IMR-90 (cell line): ENCODE measurements at regions not wholly inside any gene's neighbourhood (a gene's known extent, or its start where the extent isn't known, plus 50 kb on each side); places are given as distances from the start of the nearest gene placed in this dataset.

Experiments
- CEBPB ChIP-seq: IDR thresholded peaks from 2 replicates; pipeline ENCODE4 v1.6.1; 2012; ENCODE audit warnings: low read depth, low read length, improper control_type of control experiment
- MAFK ChIP-seq: IDR thresholded peaks from 2 replicates; pipeline ENCODE4 v1.6.1; 2012; ENCODE audit warnings: low read depth, low read length, improper control_type of control experiment
- MAZ ChIP-seq: IDR thresholded peaks from 2 replicates; pipeline ENCODE4 v1.6.1; 2012; ENCODE audit warnings: low read depth, mild to moderate bottlenecking, low read length, improper control_type of control experiment, moderate library complexity, borderline replicate concordance
- POLR2A ChIP-seq: IDR thresholded peaks from 2 replicates; pipeline ENCODE4 v1.6.1; 2012; ENCODE audit warnings: mild to moderate bottlenecking, low read depth, low read length
- RAD21 ChIP-seq: IDR thresholded peaks from 2 replicates; pipeline ENCODE4 v1.6.1; 2012; ENCODE audit warnings: low read length, improper control_type of control experiment
- RCOR1 ChIP-seq: IDR thresholded peaks from 2 replicates; pipeline ENCODE4 v1.6.1; 2012; ENCODE audit warnings: mild to moderate bottlenecking, low read length, improper control_type of control experiment; ENCODE audit not compliant: insufficient replicate concordance
- RFX5 ChIP-seq: IDR thresholded peaks from 2 replicates; pipeline ENCODE4 v1.8.0; 2012; ENCODE audit warnings: low read depth, mild to moderate bottlenecking, low read length, moderate library complexity
- SMC3 ChIP-seq: fragments of 150-350 bp; IDR thresholded peaks from 2 replicates; pipeline ENCODE4 v1.6.1; 2016; ENCODE audit warnings: low read depth, mild to moderate bottlenecking, antibody characterized with exemption, low read length, moderate library complexity
- TF ChIP-seq, protein P1 (sequence below): conservative IDR thresholded peaks from 2 replicates; pipeline ENCODE4 v1.5.1; 2012; ENCODE audit warnings: mild to moderate bottlenecking, low read depth, low read length, improper control_type of control experiment

DNA sequence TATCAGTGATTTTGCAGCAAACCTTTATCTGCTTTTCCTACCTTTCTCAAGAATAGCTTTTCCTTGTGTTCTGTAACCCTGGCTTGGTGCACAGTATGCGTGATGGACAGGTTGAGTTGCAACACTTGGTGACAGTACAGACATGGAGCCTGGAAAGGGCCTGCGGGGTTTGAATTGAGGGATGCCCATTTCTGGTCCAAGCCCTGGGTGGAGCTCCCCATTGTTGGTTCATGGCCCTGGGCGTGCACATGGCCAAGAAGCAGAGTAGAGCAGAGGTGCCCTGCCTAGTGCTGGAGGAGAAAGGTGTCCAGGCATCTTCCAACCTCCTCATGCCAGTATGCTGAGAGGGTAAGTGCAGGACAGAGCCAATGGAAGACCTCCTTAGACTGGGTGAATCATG is 106.6 kb upstream of the MKLN1 start:
- TF ChIP-seq, protein P1, sequence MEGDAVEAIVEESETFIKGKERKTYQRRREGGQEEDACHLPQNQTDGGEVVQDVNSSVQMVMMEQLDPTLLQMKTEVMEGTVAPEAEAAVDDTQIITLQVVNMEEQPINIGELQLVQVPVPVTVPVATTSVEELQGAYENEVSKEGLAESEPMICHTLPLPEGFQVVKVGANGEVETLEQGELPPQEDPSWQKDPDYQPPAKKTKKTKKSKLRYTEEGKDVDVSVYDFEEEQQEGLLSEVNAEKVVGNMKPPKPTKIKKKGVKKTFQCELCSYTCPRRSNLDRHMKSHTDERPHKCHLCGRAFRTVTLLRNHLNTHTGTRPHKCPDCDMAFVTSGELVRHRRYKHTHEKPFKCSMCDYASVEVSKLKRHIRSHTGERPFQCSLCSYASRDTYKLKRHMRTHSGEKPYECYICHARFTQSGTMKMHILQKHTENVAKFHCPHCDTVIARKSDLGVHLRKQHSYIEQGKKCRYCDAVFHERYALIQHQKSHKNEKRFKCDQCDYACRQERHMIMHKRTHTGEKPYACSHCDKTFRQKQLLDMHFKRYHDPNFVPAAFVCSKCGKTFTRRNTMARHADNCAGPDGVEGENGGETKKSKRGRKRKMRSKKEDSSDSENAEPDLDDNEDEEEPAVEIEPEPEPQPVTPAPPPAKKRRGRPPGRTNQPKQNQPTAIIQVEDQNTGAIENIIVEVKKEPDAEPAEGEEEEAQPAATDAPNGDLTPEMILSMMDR: no peak
- no peak for TF ChIP-seq SMC3
- TF ChIP-seq POLR2A: no peak
- no peak for TF ChIP-seq MAFK
- TF ChIP-seq RCOR1: no peak
- TF ChIP-seq CEBPB: no peak
- no peak for TF ChIP-seq RAD21
- no peak for TF ChIP-seq RFX5
- no peak for TF ChIP-seq MAZ
